Activated T-helper 9 cell treated with anti-CD3 and anti-CD28 coated beads, Interleukin-2, amount 50 U/mL, for 16 hours (primary cell): ENCODE measurements at regions not wholly inside any gene's neighbourhood (a gene's known extent, or its start where the extent isn't known, plus 50 kb on each side); places are given as distances from the start of the nearest gene placed in this dataset.

Source experiments
- DNase-seq: peaks from one replicate; pipeline ENCODE4 v3.0.0-alpha.2; 2020; ENCODE audit warnings: low read depth

DNA sequence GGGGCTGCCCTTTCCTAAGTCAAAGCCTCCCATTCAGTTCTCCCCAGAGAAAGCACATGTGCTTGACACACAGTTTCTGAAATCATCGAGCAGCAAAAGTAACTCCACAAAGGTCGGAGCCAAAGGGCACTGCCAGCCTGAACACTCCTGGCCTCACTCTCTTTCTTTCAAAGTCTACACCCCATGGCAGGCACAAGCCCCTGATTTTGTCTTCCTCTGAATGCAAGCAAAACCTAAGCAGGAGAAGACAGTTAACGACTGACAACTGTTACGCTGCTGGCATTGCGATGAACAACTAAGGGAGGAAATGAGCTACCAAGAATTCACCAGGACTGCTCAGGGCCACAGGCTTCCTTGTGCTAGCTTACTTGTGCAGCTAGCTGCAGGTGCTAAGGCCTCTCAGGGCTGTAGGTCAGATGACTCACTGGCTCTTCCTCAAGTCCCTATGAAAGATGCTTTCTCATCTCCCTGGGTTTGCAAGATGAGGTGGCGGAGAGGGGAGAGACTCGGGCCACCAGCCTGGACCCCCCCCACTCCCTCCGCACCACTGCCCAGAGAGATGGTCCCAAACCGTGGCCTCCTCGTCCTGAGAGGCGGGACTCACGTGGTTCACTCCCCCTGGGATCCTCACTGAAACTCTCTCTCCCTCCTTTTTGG lies 208.2 kb downstream of the DLL1 start:
- DNase-seq, result no peak

DNA sequence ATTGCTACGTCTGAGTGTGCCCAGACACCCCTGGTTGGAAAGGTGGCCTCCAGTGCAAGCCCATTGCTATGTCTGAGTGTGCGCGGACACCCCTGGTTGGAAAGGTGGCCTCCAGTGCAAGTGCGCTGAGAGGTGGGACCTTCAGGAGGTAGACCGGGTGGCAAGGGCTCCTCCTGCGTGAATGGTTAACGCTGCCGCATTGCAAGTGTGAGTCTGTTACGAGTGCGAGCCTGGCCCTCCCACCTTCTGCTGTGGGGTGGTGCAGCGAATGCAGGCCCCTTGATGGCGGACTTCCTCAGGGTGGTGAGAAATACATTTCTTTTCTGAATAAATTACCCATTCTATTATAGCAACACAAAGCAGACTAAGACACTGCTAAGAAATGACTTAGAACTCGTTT lies 208.8 kb downstream of the DLL1 start:
- DNase-seq, result no peak

DNA sequence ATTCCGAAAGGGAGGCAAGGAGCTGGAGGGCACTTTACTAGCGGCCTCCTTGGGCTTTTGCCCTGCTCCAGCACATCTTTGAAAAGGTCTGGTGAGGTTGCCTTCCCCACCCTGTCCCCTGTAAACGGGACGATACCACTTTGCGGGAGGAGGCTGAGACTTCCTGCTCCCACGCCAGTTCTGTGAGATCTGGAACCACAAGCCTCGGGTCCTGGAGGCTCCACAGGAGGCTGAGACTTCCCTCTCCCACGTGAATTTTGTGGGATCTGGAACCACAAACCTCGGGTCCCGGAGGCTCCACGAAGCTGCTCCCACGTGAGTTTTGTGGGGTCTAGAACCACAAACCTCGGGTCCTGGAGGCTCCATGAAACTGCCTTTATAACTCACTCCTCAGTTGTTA lies 209.3 kb downstream of the DLL1 start:
- no peak for DNase-seq

DNA sequence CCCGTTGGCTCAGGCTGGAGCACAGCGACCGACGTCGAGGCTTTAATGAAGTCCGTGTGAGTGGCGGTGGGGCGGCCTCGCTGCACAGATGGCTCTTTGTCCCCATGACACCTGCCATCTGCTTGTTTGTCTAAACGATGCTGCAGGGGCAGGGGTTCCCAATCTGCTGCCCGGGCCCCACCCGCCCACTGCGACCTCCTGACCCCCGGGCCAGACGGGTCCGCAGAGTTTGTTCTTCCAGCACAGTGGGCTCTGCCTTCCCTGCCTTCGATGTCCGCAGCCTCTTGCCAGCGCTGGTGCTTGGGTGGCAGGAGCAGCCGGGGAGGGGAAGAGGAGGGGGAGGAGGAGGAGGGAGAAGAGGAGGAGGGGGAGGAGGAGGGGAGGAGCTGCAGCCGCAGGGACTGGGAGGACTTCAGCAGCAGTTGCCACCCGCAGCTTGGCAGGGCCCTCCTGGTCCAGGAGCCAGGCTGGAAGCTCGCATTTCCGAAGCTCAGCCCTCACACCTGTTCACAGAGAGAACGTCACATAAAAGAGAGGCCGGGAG lies 210.0 kb downstream of the DLL1 start:
- no peak for DNase-seq

DNA sequence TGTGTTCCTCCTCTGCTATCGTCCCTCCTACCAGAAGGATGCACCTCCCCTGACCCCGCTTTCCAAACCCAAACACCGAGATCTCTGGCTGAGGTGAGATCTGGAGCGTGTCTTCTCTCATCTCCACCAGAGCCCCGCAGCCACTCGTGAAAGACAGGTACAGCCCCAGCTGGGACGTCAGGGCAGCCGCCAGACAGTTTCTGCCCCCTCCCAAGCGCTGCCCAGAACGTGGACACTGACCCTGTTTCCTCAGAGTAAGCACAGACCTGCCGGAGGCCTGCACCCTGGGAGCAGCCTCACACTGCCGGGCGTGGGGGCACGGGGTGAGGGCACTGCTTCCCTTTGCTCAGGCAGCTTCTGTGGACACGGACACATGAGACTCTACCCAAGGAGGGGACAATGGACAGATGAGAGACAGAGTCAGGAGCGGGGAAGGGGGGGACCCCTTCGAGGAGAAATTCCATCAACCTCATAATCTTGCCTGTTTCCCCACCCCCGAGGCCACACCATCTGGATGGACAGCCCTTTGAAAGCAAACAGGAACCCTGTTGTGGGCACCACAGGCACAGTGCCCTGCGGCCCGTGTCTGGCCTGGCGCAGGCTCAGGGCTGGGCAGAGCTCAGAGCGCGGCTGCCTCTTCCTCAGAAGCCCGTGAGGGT lies 210.6 kb downstream of the DLL1 start:
- no peak for DNase-seq

DNA sequence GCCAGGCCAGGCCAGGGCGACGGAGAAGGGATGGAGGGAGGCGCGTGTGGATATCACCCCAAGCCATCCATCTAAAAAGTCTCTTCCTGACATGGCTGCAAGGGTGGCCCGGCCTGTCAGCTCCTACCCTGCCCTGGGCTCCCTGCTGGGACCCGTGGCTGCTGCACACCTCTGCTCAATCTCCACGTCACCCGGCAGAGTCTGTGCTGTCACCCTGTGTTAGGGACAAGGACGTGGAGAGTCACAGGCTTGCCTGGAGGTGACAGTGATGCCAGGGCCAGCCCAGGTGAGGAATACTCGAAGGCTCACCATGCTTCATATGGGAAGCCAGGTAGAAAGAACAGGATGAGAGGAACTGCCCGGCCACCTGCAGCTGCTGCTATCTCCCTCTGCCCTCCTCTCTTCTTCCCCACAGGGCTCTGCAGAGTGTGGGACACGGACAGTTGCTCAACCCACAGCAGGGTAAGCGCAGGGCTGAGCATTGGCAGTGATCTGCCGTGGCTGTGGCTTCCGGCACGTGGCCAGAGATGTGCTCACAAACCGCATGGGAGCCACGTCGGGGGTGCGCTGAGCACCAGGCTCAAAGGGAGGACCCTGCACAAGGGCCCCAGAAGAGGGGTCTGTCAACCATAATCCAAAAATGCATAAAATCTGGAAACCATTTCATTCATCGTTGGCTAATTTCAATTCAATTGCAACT lies 214.3 kb downstream of the DLL1 start:
- no peak for DNase-seq

DNA sequence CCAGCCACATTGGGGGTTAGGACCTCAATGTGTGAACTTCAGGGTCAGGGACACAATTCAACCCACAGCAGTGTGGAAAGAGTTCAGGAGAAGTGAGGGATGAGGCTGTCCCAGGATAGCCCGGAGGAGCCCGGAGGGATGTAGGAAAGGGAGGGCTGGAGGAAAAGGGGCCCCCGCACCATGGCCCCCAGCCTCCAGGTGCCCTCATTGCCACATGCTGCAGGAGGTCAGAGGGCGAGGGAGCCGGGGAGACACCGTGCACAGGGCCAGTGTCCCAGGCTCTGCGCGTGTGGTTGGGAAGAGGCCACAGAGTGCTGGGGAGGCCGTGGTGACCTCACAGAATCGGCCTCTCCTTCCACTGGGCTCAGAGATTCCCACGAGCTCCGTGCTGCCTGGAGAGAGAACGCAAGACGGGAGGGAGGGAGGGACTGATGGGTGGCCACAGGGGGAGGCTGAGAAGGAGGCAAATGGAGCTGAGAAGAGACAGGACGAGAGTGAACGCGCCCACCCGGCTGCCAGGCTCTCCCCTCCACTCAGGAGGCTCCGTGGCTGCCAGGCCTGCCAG lies 215.1 kb downstream of the DLL1 start:
- no peak for DNase-seq

DNA sequence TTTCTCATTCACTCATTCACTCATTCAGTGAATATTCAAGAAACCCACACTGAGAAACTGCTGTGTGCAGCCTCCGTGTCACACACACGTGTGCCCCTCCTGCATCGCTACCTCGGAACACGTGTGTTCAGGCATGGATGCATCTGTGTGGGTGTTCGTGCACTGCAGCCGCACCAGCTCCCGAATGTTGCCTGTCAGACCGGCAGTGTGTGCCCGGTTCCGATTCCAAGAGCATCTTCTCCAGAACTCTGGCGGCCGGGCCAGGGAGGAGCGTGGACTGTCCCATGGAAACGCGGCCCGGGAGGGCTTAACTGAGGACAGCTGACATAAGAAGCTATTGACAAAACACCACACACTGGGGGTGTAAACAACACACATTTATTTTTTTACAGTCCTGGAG lies 216.0 kb downstream of the DLL1 start:
- no peak for DNase-seq

DNA sequence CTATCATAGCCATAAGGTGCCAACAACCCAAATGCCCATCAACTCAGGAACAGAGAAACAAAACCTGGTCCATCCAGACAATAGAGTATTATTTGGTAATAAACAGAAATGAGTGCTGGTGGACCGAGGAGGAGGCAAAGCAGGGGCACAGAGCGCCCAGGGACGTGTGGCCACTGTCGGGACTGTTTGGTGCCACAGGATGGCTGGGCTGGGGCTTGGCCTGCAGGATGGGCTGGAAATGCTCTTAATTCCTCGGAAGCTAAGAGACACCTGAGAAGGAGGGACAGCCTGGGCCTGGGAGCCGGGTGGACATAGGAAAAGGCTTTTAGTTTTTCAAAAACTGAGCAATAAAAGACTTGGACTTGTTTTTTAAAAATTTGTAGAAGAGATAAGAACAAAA lies 216.4 kb downstream of the DLL1 start:
- no peak for DNase-seq

DNA sequence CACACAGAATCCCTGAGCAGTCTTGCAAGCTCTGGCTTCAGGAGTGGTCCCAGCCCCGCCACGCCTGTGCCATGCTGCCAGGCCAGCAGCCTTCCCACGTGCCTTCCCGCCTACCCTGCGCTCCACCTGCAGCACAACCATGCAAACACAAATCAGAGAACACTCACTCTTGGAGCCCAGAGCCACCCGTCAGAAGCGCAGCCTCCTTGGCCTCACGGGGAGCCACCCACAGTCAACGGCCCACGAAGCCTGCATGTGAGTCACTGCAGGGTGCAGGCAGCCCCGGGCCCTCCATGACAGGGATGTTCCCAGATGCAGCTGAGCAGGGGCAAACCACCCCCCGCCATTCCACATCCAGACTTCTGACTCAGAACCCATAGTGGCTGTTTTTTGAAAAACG lies 217.0 kb downstream of the DLL1 start:
- DNase-seq, result no peak

DNA sequence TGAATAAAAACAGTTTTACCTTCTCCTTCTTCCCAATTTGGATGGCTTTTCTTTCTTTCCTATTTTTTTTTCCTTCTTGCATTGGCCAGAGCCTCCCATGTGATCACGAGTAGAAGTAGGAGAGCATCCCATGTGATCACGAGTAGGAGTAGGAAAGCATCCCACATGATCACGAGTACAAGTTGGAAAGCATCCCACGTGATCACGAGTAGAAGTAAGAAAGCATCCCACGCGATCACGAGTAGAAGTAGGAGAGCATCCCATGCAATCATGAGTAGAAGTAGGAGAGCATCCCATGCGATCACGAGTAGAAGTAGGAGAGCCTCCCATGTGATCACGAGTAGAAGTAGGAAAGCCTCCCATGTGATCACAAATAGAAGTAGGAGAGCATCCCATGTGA lies 218.6 kb downstream of the DLL1 start:
- no peak for DNase-seq

DNA sequence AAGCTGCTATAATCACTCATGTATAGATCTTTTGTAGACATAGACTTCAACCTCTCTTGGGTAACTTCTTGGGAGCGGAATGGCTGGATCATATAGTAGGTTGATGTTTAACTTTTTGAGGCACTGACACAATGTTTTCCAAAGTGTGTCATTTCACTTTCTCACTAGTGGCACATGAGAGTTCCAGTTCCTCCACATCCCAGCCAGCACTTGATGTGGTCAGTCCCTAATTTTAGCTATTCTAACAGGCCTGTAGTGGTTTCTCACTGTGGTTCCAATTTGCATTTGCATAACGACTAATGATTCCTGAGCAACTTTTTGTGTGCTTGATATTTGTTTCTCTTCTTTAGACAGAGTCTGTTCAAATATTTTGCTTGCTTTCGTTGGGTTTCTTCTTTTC lies 221.3 kb downstream of the DLL1 start:
- DNase-seq, result no peak

DNA sequence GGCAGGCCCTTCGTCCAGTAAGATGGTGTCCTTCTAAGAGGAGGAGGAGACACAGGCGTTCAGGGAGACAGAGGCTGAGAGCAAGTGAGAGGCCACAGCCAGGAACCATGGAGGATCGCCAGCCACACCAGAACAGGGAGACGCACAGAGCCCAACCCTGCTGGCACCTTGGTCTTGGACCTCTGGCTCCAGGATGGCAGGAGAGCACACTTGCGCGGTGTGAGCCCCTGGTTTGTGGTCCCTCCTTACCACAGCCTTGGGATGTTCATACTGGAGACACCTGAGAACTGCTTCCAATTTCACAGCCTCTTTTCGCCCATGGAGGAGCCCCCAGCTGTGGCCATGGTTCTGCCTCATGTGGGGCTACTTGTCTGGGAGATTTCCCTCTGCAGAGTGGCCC lies 222.4 kb downstream of the DLL1 start:
- no peak for DNase-seq

DNA sequence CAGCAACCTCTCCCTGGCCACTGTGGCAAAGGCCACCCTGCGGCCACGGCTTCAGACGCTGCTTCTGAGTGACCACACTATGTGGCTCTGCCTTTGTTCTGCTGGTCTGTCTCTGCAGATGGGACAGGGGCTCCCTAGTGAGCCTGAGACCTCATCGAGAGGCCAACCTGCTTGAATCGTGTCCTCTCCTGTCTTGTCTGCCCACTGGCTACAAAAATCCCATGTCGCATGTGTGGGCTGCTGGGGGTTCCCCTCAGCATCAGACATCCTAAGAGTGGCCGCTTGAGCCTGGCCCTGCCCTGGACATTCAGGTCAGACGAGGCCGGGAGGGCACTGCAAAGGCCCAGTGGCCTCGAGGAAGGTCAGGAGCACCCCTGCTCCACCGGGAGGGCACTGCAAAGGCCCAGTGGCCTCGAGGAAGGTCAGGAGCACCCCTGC lies 222.9 kb downstream of the DLL1 start:
- DNase-seq, result no peak

DNA sequence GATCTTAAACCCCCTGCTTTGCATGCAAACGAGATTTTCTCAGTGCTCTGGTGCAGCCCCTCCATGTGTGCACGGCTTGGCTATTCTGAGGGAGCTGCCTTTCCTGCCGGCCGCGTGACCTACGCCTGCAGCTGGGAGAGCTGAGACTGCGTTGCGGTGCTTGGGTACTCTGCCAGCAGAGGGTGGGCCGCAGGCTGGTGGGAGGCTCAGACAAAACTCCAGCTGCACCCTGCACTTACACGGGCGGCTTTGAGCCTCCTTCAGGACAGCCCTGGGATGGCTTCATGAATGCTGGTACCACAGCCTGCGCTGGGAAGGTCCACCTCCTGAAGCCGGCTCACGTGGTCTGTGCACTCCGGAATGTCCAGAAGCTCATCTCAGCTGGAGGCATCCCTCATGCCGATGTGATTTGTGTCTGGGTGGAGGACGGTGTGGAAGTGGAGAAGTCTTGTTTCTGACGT lies 223.7 kb downstream of the DLL1 start:
- no peak for DNase-seq

DNA sequence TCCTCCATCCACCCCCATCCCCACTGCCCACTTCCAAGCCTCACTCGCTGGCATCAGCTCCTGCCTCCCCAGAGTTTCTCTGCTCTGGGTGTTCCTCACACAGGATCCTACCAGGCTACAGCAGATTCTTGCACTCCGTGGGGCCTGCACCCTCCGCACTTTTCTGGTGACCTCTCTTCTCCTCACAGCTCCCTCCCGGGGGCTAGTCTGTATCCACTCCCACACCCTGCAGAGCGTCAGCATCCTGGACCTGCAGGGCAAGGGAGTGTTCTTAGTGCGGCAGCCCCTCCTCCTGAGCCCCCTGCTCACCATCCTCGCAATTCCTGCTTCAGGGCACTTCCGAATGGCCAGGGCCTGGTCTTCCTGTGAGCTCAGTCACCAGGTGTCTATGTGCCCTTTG lies 224.2 kb downstream of the DLL1 start:
- DNase-seq, result no peak

DNA sequence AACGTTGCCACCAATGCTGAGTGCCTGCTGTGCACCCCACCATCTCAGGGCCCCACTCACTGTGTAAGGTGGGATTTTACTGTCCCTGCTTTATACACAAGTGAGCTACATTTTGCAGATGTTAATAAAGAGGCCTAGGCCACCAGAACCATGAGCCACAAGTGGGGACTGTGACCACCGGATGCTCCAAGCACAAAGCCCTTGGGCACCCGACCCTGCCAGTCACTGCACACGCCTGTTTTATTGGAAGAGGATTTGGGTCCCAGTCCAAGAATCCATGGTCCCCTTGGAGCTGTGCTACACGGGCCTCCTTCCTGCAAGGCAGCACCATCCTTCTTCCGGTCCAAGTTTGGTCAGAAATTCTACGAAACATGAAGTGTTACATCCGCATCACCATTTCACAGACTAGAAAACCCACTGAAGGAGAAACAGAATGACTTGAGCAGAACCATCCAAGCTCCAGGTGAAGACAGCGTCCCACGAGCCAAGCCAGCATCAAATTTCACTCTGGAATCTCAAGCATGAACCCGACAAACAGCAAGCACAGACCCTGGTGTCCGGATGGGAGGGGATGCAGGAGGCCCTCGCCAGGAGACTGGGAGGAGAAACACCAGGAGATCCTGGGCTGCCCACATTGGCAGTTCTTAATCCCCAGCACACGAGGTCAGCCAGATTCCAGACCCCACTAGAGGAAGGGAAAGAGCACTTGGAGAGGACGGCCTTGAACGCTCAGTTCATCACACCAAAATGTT lies 226.9 kb downstream of the DLL1 start:
- DNase-seq, result no peak

DNA sequence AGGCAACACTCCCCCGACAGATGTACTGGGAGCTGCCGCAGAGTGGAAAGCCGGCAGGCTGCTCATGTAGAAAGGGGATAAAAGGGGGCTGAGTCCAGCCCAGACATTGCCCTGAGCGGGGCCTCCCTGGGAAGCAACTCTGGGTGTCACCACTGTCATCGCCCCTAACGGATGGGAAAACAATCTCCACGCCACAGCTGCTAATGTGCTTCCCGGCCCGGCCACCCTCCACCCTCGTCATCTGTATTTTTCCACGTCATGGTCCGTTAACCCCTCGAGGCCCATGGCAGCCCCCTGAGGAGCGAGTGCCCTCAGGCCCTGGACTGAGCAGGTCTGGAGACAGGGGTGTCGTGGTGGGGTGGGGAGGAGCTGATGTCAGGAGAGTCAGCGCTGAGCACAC lies 227.4 kb downstream of the DLL1 start:
- no peak for DNase-seq

DNA sequence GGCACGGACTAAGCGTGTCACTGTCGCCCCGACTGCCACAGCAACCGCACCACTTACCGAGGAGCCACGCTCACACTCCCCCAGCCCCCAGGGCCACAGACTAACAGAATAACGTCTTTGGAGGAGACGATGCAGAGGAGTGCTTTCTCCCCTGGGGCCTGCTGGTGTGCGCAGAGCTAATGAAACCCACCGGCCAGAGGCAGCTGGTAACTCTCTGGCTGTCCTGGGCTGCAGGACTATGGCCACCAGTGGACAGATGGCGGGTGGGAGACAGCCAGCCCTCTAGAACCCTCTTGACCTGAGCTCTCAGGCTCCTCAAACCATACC lies 228.0 kb downstream of the DLL1 start:
- DNase-seq, result no peak

DNA sequence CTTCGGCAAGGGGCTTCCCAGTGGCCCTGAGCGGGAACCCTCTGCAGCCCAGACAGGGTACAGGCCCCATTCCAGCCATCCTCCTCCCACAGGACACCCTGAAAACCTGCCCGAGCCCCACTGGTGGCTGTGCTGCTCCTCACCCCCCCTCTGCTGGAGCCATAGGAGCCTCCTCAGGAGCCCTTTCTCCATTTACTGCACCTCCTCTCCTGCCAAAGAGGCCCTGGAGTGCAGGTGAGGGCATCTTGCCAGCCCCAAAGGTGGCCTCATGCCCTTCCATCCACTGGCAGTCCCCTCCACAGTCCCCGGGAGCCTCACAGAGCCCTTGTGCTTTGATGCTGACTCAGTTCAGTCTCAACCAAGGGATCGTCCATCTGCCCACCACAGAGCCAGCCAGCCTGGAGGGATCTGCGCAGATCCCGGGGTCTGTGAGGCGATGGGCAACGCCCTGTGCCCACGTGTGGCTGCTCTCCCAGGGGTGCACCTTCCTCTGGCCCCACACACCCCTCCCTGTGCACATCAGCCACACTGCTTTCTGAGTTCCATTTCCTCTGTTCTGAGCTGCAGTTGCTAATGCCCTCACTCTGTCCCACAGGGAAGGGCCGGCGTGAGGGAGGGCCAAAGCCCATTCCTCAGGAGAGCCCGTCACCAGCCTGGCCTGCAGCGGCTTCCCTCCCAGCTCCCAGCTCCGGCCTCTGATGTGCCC lies 228.5 kb downstream of the DLL1 start:
- DNase-seq, result no peak

DNA sequence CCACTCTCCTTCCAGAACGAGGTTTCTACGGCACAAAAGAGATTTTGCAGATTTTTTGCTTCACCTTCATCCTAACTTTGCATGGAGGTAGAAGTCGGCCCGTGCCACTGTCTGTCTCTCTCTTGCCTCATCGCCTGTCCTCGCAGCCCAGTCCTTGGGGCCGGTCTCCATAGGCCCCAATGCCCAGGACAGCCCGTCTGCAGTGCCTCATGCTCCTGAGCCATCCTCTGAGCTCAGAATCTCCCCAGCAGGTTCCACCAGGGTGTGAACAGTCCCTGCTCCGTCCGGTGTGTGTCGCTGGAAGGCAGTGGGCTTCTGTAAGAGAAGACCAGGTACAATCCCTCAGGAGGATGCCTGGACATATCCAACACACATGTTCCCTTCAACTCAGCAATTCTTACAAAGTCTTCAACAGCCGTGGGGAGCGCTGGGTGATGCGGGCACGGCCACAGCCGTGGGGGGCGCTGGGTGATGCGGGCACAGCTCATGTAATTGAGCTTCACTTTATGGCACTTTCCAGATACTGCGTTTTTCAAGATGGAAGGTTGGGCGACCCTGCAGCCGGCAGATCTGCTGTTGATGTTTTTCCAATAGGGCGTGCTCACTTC lies 231.9 kb downstream of the DLL1 start:
- no peak for DNase-seq
